ENCODE measurements at regions not wholly inside any gene's neighbourhood (a gene's known extent, or its start where the extent isn't known, plus 50 kb on each side); places are given as distances from the start of the nearest gene placed in this dataset.

DNA sequence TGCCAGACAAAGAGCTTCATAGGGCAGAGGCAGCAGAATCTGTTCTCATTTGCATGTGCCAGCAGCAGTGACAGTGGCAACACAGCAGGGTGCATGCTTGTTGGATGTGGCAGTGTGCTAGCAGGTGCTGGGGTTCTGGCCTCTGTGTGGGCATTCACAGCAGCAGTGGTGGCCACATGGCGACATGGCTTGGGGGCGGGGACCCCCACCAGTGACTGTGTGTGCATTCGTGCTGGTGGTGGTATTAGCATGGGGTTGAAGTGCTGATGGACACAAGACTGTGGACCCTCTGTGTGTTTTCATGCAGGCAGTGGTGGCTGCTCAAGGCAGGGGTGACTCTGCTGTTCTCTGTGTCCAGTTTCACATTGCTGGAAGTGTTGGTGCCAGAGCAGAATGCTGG, 183.2 kb upstream of the PDE4D start:
- TF ChIP-seq, protein P1, sequence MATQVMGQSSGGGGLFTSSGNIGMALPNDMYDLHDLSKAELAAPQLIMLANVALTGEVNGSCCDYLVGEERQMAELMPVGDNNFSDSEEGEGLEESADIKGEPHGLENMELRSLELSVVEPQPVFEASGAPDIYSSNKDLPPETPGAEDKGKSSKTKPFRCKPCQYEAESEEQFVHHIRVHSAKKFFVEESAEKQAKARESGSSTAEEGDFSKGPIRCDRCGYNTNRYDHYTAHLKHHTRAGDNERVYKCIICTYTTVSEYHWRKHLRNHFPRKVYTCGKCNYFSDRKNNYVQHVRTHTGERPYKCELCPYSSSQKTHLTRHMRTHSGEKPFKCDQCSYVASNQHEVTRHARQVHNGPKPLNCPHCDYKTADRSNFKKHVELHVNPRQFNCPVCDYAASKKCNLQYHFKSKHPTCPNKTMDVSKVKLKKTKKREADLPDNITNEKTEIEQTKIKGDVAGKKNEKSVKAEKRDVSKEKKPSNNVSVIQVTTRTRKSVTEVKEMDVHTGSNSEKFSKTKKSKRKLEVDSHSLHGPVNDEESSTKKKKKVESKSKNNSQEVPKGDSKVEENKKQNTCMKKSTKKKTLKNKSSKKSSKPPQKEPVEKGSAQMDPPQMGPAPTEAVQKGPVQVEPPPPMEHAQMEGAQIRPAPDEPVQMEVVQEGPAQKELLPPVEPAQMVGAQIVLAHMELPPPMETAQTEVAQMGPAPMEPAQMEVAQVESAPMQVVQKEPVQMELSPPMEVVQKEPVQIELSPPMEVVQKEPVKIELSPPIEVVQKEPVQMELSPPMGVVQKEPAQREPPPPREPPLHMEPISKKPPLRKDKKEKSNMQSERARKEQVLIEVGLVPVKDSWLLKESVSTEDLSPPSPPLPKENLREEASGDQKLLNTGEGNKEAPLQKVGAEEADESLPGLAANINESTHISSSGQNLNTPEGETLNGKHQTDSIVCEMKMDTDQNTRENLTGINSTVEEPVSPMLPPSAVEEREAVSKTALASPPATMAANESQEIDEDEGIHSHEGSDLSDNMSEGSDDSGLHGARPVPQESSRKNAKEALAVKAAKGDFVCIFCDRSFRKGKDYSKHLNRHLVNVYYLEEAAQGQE (IDR thresholded peaks at IDR 0.05; ENCODE audit: insufficient read depth in 1 of 2, low read depth in 2 of 2, low read length in 2 of 2): no peak
- TF ChIP-seq POLR2AphosphoS5 (IDR thresholded peaks at IDR 0.05; ENCODE audit: low read depth, low read length): no peak
- TF ChIP-seq SIN3A (IDR thresholded peaks at IDR 0.05; ENCODE audit: borderline replicate concordance, insufficient read depth, low read length): no peak
- no peak for TF ChIP-seq TAF1 (IDR thresholded peaks at IDR 0.05; ENCODE audit: borderline replicate concordance, insufficient read depth, low read length)
- no peak for TF ChIP-seq FOXP2 (optimal IDR thresholded peaks at IDR 0.05; ENCODE audit: borderline replicate concordance, extremely low read depth, extremely low read length, insufficient read depth)

DNA sequence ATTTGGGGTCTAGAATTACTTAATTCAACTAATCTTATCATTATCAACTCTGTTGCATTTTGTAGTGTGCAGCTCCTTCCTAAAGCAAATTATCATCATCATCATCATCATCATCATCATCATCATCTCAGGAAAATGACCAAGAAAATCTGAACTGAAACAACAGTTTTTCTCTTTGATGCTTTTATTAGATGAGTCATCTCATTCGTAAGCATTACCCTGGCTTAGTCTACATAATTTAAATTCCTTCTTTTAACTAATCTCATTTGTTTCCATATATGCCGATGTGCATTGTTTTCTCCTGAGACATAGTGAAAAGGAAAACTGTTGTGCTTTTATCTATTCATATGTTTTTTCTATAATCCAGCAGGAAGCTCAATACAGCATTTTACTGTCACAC, 173.0 kb upstream of the PDE4D start:
- TF ChIP-seq, protein P1 (IDR thresholded peaks at IDR 0.05; ENCODE audit: insufficient read depth in 1 of 2, low read depth in 2 of 2, low read length in 2 of 2): no peak
- TF ChIP-seq POLR2AphosphoS5 (IDR thresholded peaks at IDR 0.05; ENCODE audit: low read depth, low read length) (no peak), FOXP2 (optimal IDR thresholded peaks at IDR 0.05; ENCODE audit: borderline replicate concordance, extremely low read depth, extremely low read length, insufficient read depth) (no peak), SIN3A (IDR thresholded peaks at IDR 0.05; ENCODE audit: borderline replicate concordance, insufficient read depth, low read length) (no peak), TAF1 (IDR thresholded peaks at IDR 0.05; ENCODE audit: borderline replicate concordance, insufficient read depth, low read length) (no peak)

DNA sequence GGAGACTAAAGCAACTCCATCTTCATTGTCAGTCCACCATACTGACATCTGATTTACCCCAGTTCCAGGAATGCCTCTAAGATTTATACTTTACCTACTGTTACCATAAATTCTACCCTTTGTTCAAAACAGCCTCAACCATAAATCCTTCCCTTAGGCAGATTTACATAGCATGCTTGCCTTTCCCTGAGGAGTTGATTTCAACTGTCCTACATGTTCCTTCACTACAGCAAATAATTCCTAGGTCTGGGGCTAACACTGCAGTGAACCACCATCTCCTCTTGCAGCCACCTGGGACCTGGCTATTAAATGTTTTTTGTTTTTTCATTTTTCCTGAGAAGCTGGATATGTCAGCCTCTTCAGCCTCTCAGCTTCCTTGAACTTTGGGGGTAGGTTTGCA, 166.9 kb upstream of the PDE4D start:
- TF ChIP-seq FOXP2 (optimal IDR thresholded peaks at IDR 0.05; ENCODE audit: borderline replicate concordance, extremely low read depth, extremely low read length, insufficient read depth) (no peak), POLR2AphosphoS5 (IDR thresholded peaks at IDR 0.05; ENCODE audit: low read depth, low read length) (no peak), SIN3A (IDR thresholded peaks at IDR 0.05; ENCODE audit: borderline replicate concordance, insufficient read depth, low read length) (no peak), TAF1 (IDR thresholded peaks at IDR 0.05; ENCODE audit: borderline replicate concordance, insufficient read depth, low read length) (no peak)
- TF ChIP-seq, protein P1 (IDR thresholded peaks at IDR 0.05; ENCODE audit: insufficient read depth in 1 of 2, low read depth in 2 of 2, low read length in 2 of 2): no peak

DNA sequence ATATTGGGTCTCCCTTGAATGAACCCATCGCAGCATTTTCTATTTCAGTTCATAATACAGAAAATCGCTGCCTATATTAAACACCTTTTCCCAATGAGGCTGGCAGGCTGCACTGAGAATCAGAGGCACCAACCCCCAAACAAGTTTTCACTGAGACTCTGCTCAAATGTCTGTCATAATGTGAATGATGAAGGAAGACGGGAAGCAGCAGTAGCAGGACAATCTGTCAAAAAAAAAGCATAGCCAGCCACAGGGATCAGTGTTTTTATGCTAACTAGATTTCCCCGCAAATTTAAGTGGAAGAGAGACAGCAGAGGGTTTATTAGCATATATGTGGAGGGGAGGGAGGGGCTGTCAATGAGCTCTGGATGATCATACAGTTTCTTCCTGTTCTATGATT, 162.7 kb upstream of the PDE4D start:
- TF ChIP-seq POLR2AphosphoS5 (IDR thresholded peaks at IDR 0.05; ENCODE audit: low read depth, low read length): no peak
- TF ChIP-seq, protein P1 (IDR thresholded peaks at IDR 0.05; ENCODE audit: insufficient read depth in 1 of 2, low read depth in 2 of 2, low read length in 2 of 2): no peak
- TF ChIP-seq TAF1 (IDR thresholded peaks at IDR 0.05; ENCODE audit: borderline replicate concordance, insufficient read depth, low read length): no peak
- no peak for TF ChIP-seq SIN3A (IDR thresholded peaks at IDR 0.05; ENCODE audit: borderline replicate concordance, insufficient read depth, low read length)
- no peak for TF ChIP-seq FOXP2 (optimal IDR thresholded peaks at IDR 0.05; ENCODE audit: borderline replicate concordance, extremely low read depth, extremely low read length, insufficient read depth)

DNA sequence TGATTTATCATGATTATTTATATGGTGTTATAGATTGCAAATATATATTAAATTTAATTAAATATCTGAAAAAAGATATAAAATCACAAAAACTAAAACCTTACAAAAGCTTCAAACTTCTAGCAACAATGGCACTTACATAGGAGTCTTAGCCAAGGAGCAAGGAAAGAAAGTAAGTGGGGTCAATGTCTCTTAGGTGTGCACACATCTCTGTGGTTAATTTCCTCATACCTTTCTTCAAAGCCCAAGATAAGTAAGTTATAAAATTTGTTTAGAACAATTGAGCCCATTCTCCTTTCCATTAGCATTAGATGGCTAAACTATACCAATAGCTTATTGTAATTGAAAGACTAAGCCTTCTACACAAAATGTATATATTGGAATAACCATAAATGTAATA, 161.6 kb upstream of the PDE4D start:
- TF ChIP-seq, protein P1 (IDR thresholded peaks at IDR 0.05; ENCODE audit: insufficient read depth in 1 of 2, low read depth in 2 of 2, low read length in 2 of 2): no peak
- no peak for TF ChIP-seq TAF1 (IDR thresholded peaks at IDR 0.05; ENCODE audit: borderline replicate concordance, insufficient read depth, low read length)
- TF ChIP-seq POLR2AphosphoS5 (IDR thresholded peaks at IDR 0.05; ENCODE audit: low read depth, low read length): no peak
- no peak for TF ChIP-seq FOXP2 (optimal IDR thresholded peaks at IDR 0.05; ENCODE audit: borderline replicate concordance, extremely low read depth, extremely low read length, insufficient read depth)
- no peak for TF ChIP-seq SIN3A (IDR thresholded peaks at IDR 0.05; ENCODE audit: borderline replicate concordance, insufficient read depth, low read length)
